GM21529 (cell line): ENCODE measurements at regions not wholly inside any gene's neighbourhood (a gene's known extent, or its start where the extent isn't known, plus 50 kb on each side); places are given as distances from the start of the nearest gene placed in this dataset.

ENCODE experiments used
- ATAC-seq: cut with Tn5 transposase; IDR thresholded peaks from one replicate; pipeline ENCODE4 v1.9.1; 2021; ENCODE audit not compliant: unreplicated experiment

GRCh38 chr1:243944429-243945160 is 94.6 kb upstream of the AKT3 start:
- ATAC-seq, result no peak

GRCh38 chr1:243943671-243944428 is 93.8 kb upstream of the AKT3 start:
- no peak for ATAC-seq

- no peak for ATAC-seq
These were observed 92.4 kb upstream of the AKT3 start for GRCh38 chr1:243942196-243943150.

- ATAC-seq, result no peak
These were observed 90.4 kb upstream of the AKT3 start for GRCh38 chr1:243940451-243940850.

- no peak for ATAC-seq
These were observed 89.3 kb upstream of the AKT3 start for GRCh38 chr1:243939167-243939848.

GRCh38 chr1:243938208-243938607 is 88.2 kb upstream of the AKT3 start:
- no peak for ATAC-seq

- no peak for ATAC-seq
These were observed 83.5 kb upstream of the AKT3 start for GRCh38 chr1:243933495-243933894.

GRCh38 chr1:243931957-243932356 is 81.9 kb upstream of the AKT3 start:
- ATAC-seq, result no peak

GRCh38 chr1:243930822-243931671 is 81.0 kb upstream of the AKT3 start:
- no peak for ATAC-seq

GRCh38 chr1:243927381-243927780 is 77.3 kb upstream of the AKT3 start:
- ATAC-seq, result no peak

- ATAC-seq, result no peak
These were observed 76.8 kb upstream of the AKT3 start for GRCh38 chr1:243926803-243927245.

- no peak for ATAC-seq
These were observed 76.3 kb upstream of the AKT3 start for GRCh38 chr1:243926299-243926698.

- ATAC-seq, result no peak
These were observed 74.7 kb upstream of the AKT3 start for GRCh38 chr1:243924588-243925349.

GRCh38 chr1:243924188-243924587 is 74.1 kb upstream of the AKT3 start:
- ATAC-seq, result no peak

GRCh38 chr1:243923292-243924171 is 73.5 kb upstream of the AKT3 start:
- no peak for ATAC-seq

- no peak for ATAC-seq
These were observed 71.1 kb upstream of the AKT3 start for GRCh38 chr1:243921111-243921510.

- no peak for ATAC-seq
These were observed 68.0 kb upstream of the AKT3 start for GRCh38 chr1:243917863-243918565.
